NCI-H446 treated with DMSO at 0.1 percent for 48 hours (cell line): ENCODE measurements at regions not wholly inside any gene's neighbourhood (a gene's known extent, or its start where the extent isn't known, plus 50 kb on each side); places are given as distances from the start of the nearest gene placed in this dataset.

Experiments
- DNase-seq: peaks from one replicate; lab custom pipeline; 2025; lab: John Stamatoyannopoulos, UW

- no peak for DNase-seq
These were observed 141.2 kb downstream of the URI1 start for GRCh38 chr19:30083125-30083681.

GRCh38 chr19:30083701-30084156 lies 141.7 kb downstream of the URI1 start:
- no peak for DNase-seq

- DNase-seq, result no peak
These were observed 142.4 kb downstream of the URI1 start for GRCh38 chr19:30084390-30084819.

GRCh38 chr19:30085394-30085793 lies 143.4 kb downstream of the URI1 start:
- no peak for DNase-seq

GRCh38 chr19:30086220-30086619 lies 144.2 kb downstream of the URI1 start:
- no peak for DNase-seq

- no peak for DNase-seq
These were observed 144.9 kb downstream of the URI1 start for GRCh38 chr19:30086916-30087315.

- DNase-seq, result no peak
These were observed 145.5 kb downstream of the URI1 start for GRCh38 chr19:30087381-30088138.

GRCh38 chr19:30088567-30088966 lies 146.5 kb downstream of the URI1 start:
- DNase-seq, result no peak

GRCh38 chr19:30089086-30089665 lies 147.1 kb downstream of the URI1 start:
- no peak for DNase-seq

GRCh38 chr19:30090476-30090875 lies 148.4 kb downstream of the URI1 start:
- no peak for DNase-seq

GRCh38 chr19:30090963-30091362 lies 148.9 kb downstream of the URI1 start:
- DNase-seq, result no peak

GRCh38 chr19:30091456-30091855 lies 149.4 kb downstream of the URI1 start:
- DNase-seq, result no peak

GRCh38 chr19:30091856-30092255 lies 149.8 kb downstream of the URI1 start:
- no peak for DNase-seq

GRCh38 chr19:30092721-30093569 lies 150.9 kb downstream of the URI1 start:
- DNase-seq, result no peak

- DNase-seq, result no peak
These were observed 152.1 kb downstream of the URI1 start for GRCh38 chr19:30093966-30094755.

- no peak for DNase-seq
These were observed 152.7 kb downstream of the URI1 start for GRCh38 chr19:30094756-30095140.

- no peak for DNase-seq
These were observed 153.1 kb downstream of the URI1 start for GRCh38 chr19:30095171-30095570.

GRCh38 chr19:30096596-30097370 lies 154.7 kb downstream of the URI1 start:
- DNase-seq, result no peak

GRCh38 chr19:30097746-30098280 lies 155.8 kb downstream of the URI1 start:
- DNase-seq, result no peak

GRCh38 chr19:30102239-30102638 lies 160.2 kb downstream of the URI1 start:
- no peak for DNase-seq

- DNase-seq, result no peak
These were observed 160.6 kb downstream of the URI1 start for GRCh38 chr19:30102666-30103065.
